Type B pancreatic cell (in vitro differentiated cells): ENCODE measurements at regions not wholly inside any gene's neighbourhood (a gene's known extent, or its start where the extent isn't known, plus 50 kb on each side); places are given as distances from the start of the nearest gene placed in this dataset.

ENCODE experiments used
- DNase-seq: peaks from one replicate; pipeline ENCODE4 v3.0.0; 2021; ENCODE audit warnings: mixed read lengths; ENCODE audit not compliant: unreplicated experiment; ENCODE audit errors: extremely low spot score
- H3K27ac Mint-ChIP-seq: 2 replicates; pipeline ENCODE4 v1.8.0; 2021; ENCODE audit warnings: mild to moderate bottlenecking, mixed read lengths
- H3K27me3 Mint-ChIP-seq: 2 replicates; pipeline ENCODE4 v1.8.0; 2021; ENCODE audit warnings: mixed read lengths
- H3K36me3 Mint-ChIP-seq: 2 replicates; pipeline ENCODE4 v1.8.0; 2021; ENCODE audit warnings: mixed read lengths
- H3K4me1 Mint-ChIP-seq: one replicate; pipeline ENCODE4 v1.8.0; 2021; ENCODE audit warnings: mixed read lengths; ENCODE audit not compliant: unreplicated experiment
- H3K4me3 Mint-ChIP-seq: 2 replicates; pipeline ENCODE4 v1.8.0; 2021; ENCODE audit warnings: mild to moderate bottlenecking, mixed read lengths
- H3K9me3 Mint-ChIP-seq: 2 replicates; pipeline ENCODE4 v1.8.0; 2021; ENCODE audit warnings: mixed read lengths
- TF ChIP-seq, protein P1 (sequence below): fragments of 200-600 bp; sonication (generic); conservative IDR thresholded peaks from 2 replicates; pipeline ENCODE4 v1.5.0; 2021; ENCODE audit warnings: antibody characterized with exemption, mild to moderate bottlenecking

DNA sequence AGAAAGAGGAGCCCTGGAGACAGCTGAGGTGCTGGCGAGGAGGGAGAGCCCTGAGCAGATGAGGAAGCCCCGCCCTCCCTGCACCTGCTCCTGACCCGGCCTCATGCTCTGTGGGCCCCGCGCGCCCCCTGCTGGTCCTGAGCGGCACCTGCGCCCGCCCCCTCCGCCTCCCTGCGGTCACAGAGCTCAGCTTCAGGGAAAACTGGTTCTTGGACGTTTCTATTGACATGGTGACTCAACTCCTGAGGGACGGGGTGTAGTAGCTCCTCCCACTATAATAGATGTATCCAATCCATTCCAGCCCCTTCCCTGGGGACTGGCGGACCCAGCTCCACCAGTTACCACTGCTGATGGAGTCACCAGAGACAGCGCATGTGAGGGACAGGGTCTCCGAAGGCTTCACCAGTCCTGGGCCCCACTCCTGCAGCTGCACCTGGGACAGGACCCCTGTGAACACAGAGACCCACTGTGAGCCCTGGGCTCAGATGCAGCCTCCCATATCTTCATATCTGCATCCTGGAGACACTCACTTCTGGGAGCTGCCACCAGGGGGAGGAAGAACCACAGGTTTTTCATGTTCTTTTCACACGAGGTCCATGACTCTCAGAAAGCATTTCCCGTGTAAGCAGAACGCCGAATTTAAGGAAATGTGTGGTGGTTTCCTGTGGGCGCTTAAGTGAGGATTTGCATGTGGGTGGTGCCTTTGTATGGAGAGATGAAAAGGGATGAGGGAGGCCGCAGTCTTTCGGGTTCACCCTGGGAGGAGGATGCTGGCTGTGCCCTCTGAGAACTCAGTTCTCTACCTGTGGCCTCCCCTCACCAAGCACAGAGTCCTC, 1346.4 kb downstream of the TMEM121 start:
- DNase-seq, result no peak
- Mint-ChIP-seq H3K9me3 (peaks cover 5% of the 10 kb centered on the region), H3K4me1 (no peaks in the 10 kb centered on the region), H3K36me3 (no peaks in the 10 kb centered on the region), H3K27me3 (no peaks in the 10 kb centered on the region), H3K27ac (no peak overlapping the region), H3K4me3 (no peak overlapping the region)
- TF ChIP-seq, protein P1, sequence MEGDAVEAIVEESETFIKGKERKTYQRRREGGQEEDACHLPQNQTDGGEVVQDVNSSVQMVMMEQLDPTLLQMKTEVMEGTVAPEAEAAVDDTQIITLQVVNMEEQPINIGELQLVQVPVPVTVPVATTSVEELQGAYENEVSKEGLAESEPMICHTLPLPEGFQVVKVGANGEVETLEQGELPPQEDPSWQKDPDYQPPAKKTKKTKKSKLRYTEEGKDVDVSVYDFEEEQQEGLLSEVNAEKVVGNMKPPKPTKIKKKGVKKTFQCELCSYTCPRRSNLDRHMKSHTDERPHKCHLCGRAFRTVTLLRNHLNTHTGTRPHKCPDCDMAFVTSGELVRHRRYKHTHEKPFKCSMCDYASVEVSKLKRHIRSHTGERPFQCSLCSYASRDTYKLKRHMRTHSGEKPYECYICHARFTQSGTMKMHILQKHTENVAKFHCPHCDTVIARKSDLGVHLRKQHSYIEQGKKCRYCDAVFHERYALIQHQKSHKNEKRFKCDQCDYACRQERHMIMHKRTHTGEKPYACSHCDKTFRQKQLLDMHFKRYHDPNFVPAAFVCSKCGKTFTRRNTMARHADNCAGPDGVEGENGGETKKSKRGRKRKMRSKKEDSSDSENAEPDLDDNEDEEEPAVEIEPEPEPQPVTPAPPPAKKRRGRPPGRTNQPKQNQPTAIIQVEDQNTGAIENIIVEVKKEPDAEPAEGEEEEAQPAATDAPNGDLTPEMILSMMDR, result no peak

DNA sequence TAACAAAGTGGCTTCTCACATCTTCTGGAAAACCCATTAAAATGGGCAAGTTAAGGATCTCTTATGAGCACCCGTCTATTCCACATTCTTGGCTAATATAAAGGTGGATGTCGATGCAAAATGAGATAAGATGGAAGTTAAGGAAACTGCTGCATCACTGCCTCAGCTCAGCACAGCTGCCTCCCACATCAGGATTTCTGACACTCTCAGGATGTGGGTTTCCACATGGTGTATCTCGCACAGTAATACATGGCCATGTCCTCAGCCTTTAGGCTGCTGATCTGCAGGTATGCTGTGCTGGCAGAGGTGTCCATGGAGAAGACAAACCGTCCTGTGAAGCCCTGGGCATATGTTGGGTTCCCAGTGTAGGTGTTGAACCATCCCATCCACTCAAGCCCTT, 1348.0 kb downstream of the TMEM121 start:
- Mint-ChIP-seq H3K9me3 (peaks cover 5% of the 10 kb centered on the region), H3K27me3 (no peaks in the 10 kb centered on the region), H3K27ac (no peak overlapping the region), H3K36me3 (no peaks in the 10 kb centered on the region), H3K4me3 (no peak overlapping the region), H3K4me1 (no peaks in the 10 kb centered on the region)
- DNase-seq, result no peak
- TF ChIP-seq, protein P1, result no peak

DNA sequence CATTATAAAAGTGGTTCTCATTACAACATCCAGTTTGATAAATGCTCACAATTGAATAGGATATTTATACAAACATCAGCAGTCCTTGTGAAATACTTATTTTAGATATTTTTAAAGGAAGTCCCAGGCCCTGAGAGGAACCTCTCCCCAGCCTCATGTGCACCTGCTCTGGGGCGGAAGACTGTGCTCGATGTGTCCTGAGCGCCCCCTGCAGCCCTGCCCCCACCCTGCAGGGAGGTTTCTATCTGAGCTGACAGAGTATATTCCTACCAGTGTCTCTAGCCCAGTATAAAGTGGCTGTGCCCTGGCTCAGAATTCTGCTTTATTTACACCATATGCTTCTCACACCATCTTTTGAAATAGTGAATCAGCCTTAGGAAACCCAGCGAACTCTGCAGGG, 1349.1 kb downstream of the TMEM121 start:
- Mint-ChIP-seq H3K36me3 (no peaks in the 10 kb centered on the region), H3K27ac (no peak overlapping the region), H3K4me3 (no peak overlapping the region), H3K4me1 (no peaks in the 10 kb centered on the region), H3K27me3 (no peaks in the 10 kb centered on the region), H3K9me3 (peaks cover 5% of the 10 kb centered on the region)
- no peak for DNase-seq
- TF ChIP-seq, protein P1, result no peak

DNA sequence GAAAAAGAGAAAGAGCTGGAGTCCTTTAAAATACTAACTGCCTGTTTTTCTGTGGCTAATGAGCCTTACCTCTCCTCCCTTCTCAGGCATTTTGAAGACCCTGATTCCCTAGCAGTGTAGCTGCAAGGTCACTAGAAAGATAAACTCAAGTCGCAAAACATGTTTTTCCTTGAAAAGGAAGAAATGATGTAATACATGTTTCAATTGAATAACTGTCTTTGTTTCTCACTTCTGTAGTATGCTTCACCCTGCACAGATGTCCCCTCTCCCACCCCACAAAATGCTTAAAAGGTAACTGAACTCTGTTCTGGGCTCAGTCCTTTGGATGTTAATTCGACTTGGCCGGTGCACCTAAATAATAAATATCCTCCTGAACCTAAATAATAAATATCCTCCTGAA, 1350.3 kb downstream of the TMEM121 start:
- peaks cover 5% of the 10 kb centered on the region for H3K9me3 Mint-ChIP-seq
- no peak overlapping the region for H3K27ac Mint-ChIP-seq
- TF ChIP-seq, protein P1, result no peak
- H3K36me3 Mint-ChIP-seq, result no peaks in the 10 kb centered on the region
- H3K4me1 Mint-ChIP-seq, result no peaks in the 10 kb centered on the region
- no peak for DNase-seq
- no peaks in the 10 kb centered on the region for H3K27me3 Mint-ChIP-seq
- H3K4me3 Mint-ChIP-seq, result no peak overlapping the region

DNA sequence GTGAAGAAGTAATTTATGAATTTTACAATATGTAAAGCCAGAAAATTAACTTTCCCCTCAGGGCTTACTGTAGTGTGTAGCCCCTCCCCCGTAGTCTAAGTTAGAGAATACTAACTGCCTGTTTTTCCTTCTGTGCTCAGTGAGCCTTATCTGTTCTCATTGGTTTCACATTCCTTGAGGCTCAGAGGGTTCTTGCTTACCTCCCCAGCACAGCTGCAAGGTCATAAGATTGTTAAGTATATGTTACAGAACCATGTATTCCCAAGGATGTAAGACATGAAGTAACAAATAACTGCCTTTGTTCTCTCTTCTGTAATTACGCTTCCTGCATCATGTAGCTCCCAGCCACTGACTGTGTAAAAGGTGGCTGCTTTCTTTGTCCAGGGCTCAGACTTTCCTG, 1351.1 kb downstream of the TMEM121 start:
- Mint-ChIP-seq H3K36me3 (no peaks in the 10 kb centered on the region), H3K27me3 (no peaks in the 10 kb centered on the region), H3K4me1 (no peaks in the 10 kb centered on the region), H3K4me3 (no peak overlapping the region), H3K27ac (no peak overlapping the region), H3K9me3 (peaks cover 5% of the 10 kb centered on the region)
- no peak for DNase-seq
- TF ChIP-seq, protein P1, result no peak
